ENCODE measurements at regions not wholly inside any gene's neighbourhood (a gene's known extent, or its start where the extent isn't known, plus 50 kb on each side); places are given as distances from the start of the nearest gene placed in this dataset.

DNA sequence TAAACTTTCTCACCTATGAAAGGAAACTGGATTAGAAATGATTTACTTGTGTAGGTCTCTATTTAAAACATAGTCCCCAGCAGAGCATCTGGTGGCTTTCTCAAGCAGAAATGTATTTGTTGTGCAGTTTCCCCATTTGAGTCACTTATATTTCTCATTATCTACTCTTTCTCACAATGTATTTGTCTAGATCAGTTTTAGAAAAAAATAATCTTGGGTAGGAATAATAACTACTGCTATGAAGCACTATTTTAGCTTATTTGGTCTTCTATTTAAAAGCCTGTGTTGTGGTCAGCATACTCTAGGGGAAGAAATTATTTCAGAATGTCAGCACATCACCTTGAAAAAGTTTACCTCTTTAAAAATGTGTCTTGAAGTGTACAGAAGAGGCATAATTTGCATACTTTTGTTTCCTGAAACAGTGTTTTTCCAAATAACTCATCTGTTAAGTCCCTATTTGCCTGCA, 60.9 kb upstream of the PRL start:
- Histone ChIP-seq H4K20me1 (ENCODE audit: control insufficient read depth, insufficient read depth, insufficient read length) (no peaks in the 10 kb centered on the region), H2BK120ac (ENCODE audit: low read depth, low read length, poor library complexity, severe bottlenecking) (no peak overlapping the region), H3K4me2 (ENCODE audit: insufficient read depth, insufficient read length, low read length) (no peak overlapping the region), H3K9me3 (ENCODE audit: control insufficient read depth, low read depth, low read length) (no peaks in the 10 kb centered on the region), H2BK5ac (ENCODE audit: insufficient read length, low read length) (no peak overlapping the region), H3K18ac (ENCODE audit: insufficient read length, low read depth, low read length) (no peak overlapping the region), H3K79me2 (ENCODE audit: insufficient read depth, low read length) (no peaks in the 10 kb centered on the region), H3K9ac (ENCODE audit: extremely low read depth, insufficient read length, low read length) (no peak overlapping the region), H2AFZ (ENCODE audit: low read length) (no peak overlapping the region), H3T11ph (ENCODE audit: low read length) (no peak overlapping the region), H3K56ac (ENCODE audit: insufficient read length, low read depth, low read length) (no peak overlapping the region), H4K5ac (ENCODE audit: insufficient read length, low read depth, low read length) (no peak overlapping the region), H2BK15ac (ENCODE audit: low read depth, low read length) (no peak overlapping the region), H2BK12ac (ENCODE audit: insufficient read length, low read depth, low read length) (no peak overlapping the region), H4K8ac (replicated peaks; ENCODE audit: insufficient read length, low read depth, low read length) (no peak overlapping the region), H3K4me1 (ENCODE audit: insufficient read depth, low read length) (no peaks in the 10 kb centered on the region), H3K23me2 (ENCODE audit: insufficient read length, low read depth, low read length, poor library complexity, severe bottlenecking) (no peaks in the 10 kb centered on the region), H3K27me3 (ENCODE audit: insufficient read depth, low read length) (no peaks in the 10 kb centered on the region), H3K79me1 (ENCODE audit: insufficient read depth, low read depth, low read length, poor library complexity, severe bottlenecking) (no peaks in the 10 kb centered on the region), H3K23ac (ENCODE audit: insufficient read length, low read depth, low read length) (no peak overlapping the region), H2BK20ac (ENCODE audit: low read depth, low read length, poor library complexity, severe bottlenecking) (no peak overlapping the region), H3K14ac (ENCODE audit: insufficient read depth, low read length) (no peak overlapping the region), H3K27ac (ENCODE audit: insufficient read length, low read depth, low read length) (no peak overlapping the region), H3K4ac (ENCODE audit: low read depth, low read length) (no peak overlapping the region), H2AK5ac (ENCODE audit: insufficient read length, low read length) (no peak overlapping the region), H4K91ac (ENCODE audit: insufficient read length, low read depth, low read length) (no peak overlapping the region)
- Mint-ChIP-seq H3K4me3 (no peak overlapping the region), H3K27me3 (ENCODE audit: low read depth) (no peaks in the 10 kb centered on the region), H3K27ac (no peak overlapping the region), H3K36me3 (ENCODE audit: insufficient read depth in 1 of 3, low read depth in 3 of 3) (peaks cover 2 to 9% (median 5%) of the 10 kb centered on the region in 3 experiments; a peak in 3 of 7 replicates), H3K9me3 (peaks cover 9 to 13% of the 10 kb centered on the region in 2 experiments; a peak in 2 of 5 replicates), H3K4me1 (peaks cover 7 to 9% of the 10 kb centered on the region in 2 experiments)
- no peak for TF ChIP-seq CTCF (conservative IDR thresholded peaks at IDR 0.05)
- DNase-seq, result no peak
